B cell (primary cell): ENCODE measurements at regions not wholly inside any gene's neighbourhood (a gene's known extent, or its start where the extent isn't known, plus 50 kb on each side); places are given as distances from the start of the nearest gene placed in this dataset.

Source experiments
- CTCF ChIP-seq: fragments of 200-600 bp; IDR thresholded peaks from one replicate; pipeline ENCODE4 v1.8.0; 2022; ENCODE audit warnings: antibody characterized with exemption, mild to moderate bottlenecking
- EZH2 ChIP-seq: IDR thresholded peaks from 2 replicates; pipeline ENCODE4 v1.6.1; 2012; ENCODE audit warnings: borderline replicate concordance, low read depth, mild to moderate bottlenecking, moderate library complexity, low read length; ENCODE audit not compliant: insufficient read depth, poor library complexity, severe bottlenecking

GRCh38 chr20:48286601-48287000 lies 501.3 kb upstream of the SULF2 start:
- TF ChIP-seq CTCF (no peak), EZH2 (no peak)
